ENCODE measurements at regions not wholly inside any gene's neighbourhood (a gene's known extent, or its start where the extent isn't known, plus 50 kb on each side); places are given as distances from the start of the nearest gene placed in this dataset.
"Not testable (repeated sequence)": the region's sequence is repeated elsewhere in the genome, so short reads cannot be mapped to it uniquely, and the experiment has no call there.

DNA sequence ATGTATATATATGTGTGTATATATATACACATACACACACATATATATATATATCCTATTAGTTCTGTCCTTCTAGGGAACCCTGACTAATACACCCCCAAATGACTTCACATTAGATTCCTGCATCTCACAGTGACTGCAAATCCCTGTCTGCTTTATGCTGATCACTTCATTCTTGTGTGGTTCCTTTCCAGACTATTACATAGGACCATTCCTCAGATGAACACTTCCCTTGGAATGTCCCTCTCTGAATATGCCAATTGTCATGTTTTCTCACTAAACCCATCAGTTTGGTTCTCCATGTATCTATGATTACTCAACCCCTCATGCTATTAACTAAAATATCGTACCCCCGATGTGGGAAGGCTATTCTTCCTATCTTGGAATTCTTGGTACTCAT, 605.2 kb upstream of the NR3C2 start:
- H3K4me3 ChIP-seq, result no peak overlapping the region
- intact Hi-C loops (cut with DNase I), result no loop called here
- no peaks in the 10 kb centered on the region for H3K27me3 ChIP-seq
- no peaks in the 10 kb centered on the region for H3K4me1 ChIP-seq
- H3K9me3 ChIP-seq, result no peaks in the 10 kb centered on the region
- WGBS, 2 donors, result 95 to 98% methylated on average over 2 of the region's 2 CpGs
- TF ChIP-seq, protein P1, sequence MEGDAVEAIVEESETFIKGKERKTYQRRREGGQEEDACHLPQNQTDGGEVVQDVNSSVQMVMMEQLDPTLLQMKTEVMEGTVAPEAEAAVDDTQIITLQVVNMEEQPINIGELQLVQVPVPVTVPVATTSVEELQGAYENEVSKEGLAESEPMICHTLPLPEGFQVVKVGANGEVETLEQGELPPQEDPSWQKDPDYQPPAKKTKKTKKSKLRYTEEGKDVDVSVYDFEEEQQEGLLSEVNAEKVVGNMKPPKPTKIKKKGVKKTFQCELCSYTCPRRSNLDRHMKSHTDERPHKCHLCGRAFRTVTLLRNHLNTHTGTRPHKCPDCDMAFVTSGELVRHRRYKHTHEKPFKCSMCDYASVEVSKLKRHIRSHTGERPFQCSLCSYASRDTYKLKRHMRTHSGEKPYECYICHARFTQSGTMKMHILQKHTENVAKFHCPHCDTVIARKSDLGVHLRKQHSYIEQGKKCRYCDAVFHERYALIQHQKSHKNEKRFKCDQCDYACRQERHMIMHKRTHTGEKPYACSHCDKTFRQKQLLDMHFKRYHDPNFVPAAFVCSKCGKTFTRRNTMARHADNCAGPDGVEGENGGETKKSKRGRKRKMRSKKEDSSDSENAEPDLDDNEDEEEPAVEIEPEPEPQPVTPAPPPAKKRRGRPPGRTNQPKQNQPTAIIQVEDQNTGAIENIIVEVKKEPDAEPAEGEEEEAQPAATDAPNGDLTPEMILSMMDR (IDR thresholded peaks at IDR 0.05), result no peak
- ATAC-seq, result no peak
- H3K36me3 ChIP-seq, result no peaks in the 10 kb centered on the region
- no peak for DNase-seq
- H3K27ac ChIP-seq, result no peak overlapping the region

DNA sequence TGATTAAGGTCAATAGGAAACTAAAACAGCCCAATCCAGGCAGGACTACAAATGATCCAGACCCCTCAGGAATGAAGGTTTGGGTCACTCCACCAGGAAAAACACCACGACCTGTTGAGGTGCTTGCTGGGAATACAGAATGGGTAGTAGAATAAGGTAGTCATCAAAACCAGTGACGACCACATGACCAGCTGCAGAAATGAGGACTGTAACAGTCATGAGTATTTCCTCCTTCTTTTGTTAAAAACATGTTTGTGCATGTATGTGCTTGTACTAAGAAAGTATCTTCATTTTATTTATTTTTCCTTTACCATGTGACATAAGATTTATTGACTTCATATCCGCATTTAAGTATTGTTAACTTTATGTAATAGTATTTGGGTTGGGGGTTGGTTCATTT, 603.5 kb upstream of the NR3C2 start:
- intact Hi-C loops (cut with DNase I), result no loop called here
- Histone ChIP-seq H3K36me3 (no peaks in the 10 kb centered on the region), H3K4me1 (no peaks in the 10 kb centered on the region), H3K4me3 (no peak overlapping the region), H3K27me3 (no peaks in the 10 kb centered on the region), H3K27ac (no peak overlapping the region), H3K9me3 (peaks cover 0 to 8% (median 0%) of the 10 kb centered on the region in 11 donors)
- WGBS, 2 donors, result 78 to 87% methylated on average over 3 of the region's 3 CpGs
- DNase-seq (no peak), ATAC-seq (no peak)
- TF ChIP-seq, protein P1 (IDR thresholded peaks at IDR 0.05), result no peak

- 90 to 97% methylated on average over 2 of the region's 2 CpGs for WGBS, 2 donors
- intact Hi-C loops (cut with DNase I), result loop anchor here in 1 of 10 donors (10.0 kb wide), 1 partner anchor 755 kb away; no protein-coding TSS in a partner anchor
- not testable (repeated sequence) for H3K36me3 ChIP-seq, H3K4me1 ChIP-seq, H3K27me3 ChIP-seq, DNase-seq, ATAC-seq, H3K27ac ChIP-seq, H3K4me3 ChIP-seq
- H3K9me3 ChIP-seq, result peaks cover 0 to 19% (median 0%) of the 10 kb centered on the region in 11 donors
Measured at GRCh38 chr4:149039786-149040185, 597.6 kb upstream of the NR3C2 start.

DNA sequence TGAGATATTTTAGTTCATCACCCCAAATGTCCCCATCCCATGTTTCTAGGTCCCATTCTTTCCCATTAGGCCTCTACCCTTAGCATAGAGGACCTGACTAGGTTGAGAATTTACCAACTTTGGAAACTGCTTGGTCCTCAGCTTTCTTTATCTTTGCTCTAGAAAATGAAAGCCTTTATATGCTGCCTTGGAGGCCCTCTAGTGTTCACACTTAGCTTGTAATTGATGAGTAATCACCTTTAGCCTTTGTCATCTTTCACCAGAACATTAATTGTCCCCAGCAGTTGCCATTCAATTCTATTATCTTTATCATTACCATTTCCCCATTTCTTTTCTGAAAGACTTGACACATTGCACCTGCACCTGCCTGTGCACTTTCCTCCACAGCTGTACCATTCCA, 589.2 kb upstream of the NR3C2 start:
- DNase-seq (no peak), ATAC-seq (peak in 2 of 8 donors; percentile 38 to 57)
- no peaks in the 10 kb centered on the region for H3K9me3 ChIP-seq
- intact Hi-C loops (cut with DNase I), result loop anchor here in 1 of 10 donors (10.0 kb wide), 1 partner anchor 747 kb away; no protein-coding TSS in a partner anchor
- H3K36me3 ChIP-seq, result no peaks in the 10 kb centered on the region
- no peaks in the 10 kb centered on the region for H3K27me3 ChIP-seq
- TF ChIP-seq, protein P1 (IDR thresholded peaks at IDR 0.05), result peak in 8 of 9 donors; percentile 22 to 61 (median 46)
- H3K27ac ChIP-seq, result no peak overlapping the region
- H3K4me3 ChIP-seq, result no peak overlapping the region
- H3K4me1 ChIP-seq, result no peaks in the 10 kb centered on the region

- intact Hi-C loops (cut with DNase I), result loop anchor here in 1 of 10 donors (10.0 kb wide), 1 partner anchor 584 kb away; the partner anchor contains the start of gene NR3C2
- Histone ChIP-seq H3K9me3 (no peaks in the 10 kb centered on the region), H3K4me3 (no peak overlapping the region), H3K36me3 (no peaks in the 10 kb centered on the region), H3K4me1 (no peaks in the 10 kb centered on the region), H3K27me3 (no peaks in the 10 kb centered on the region), H3K27ac (no peak overlapping the region)
- ATAC-seq (no peak), DNase-seq (no peak)
- 83% methylated on average over 4 of the region's 4 CpGs for WGBS, 2 donors
- TF ChIP-seq, protein P1 (IDR thresholded peaks at IDR 0.05), result no peak
Measured at GRCh38 chr4:149029056-149029651, 586.9 kb upstream of the NR3C2 start.
